Fibroblast of lung (primary cell): ENCODE measurements at regions not wholly inside any gene's neighbourhood (a gene's known extent, or its start where the extent isn't known, plus 50 kb on each side); places are given as distances from the start of the nearest gene placed in this dataset.

ENCODE experiments used
- DNase-seq, 2 donors: peaks; one replicate each; pipeline versions ENCODE4 v3.0.0 to v3.0.0-alpha.2; 2010; ENCODE audit warnings: low read depth in 2 of 2
- H2AFZ ChIP-seq: 2 replicates; pipeline ENCODE4 v1.5.1; 2012; ENCODE audit warnings: low read length, control low read depth, inconsistent platforms
- H3K27ac ChIP-seq: 2 replicates; pipeline ENCODE4 v1.5.1; 2011; ENCODE audit warnings: low read length, control low read depth; ENCODE audit not compliant: insufficient read depth
- H3K27me3 ChIP-seq: 2 replicates; pipeline ENCODE4 v1.5.1; 2011; ENCODE audit warnings: mild to moderate bottlenecking, low read length; ENCODE audit not compliant: control insufficient read depth, insufficient read depth
- H3K36me3 ChIP-seq: 2 replicates; pipeline ENCODE4 v1.5.1; 2011; ENCODE audit warnings: low read length; ENCODE audit not compliant: control insufficient read depth, insufficient read depth
- H3K4me1 ChIP-seq: 2 replicates; pipeline ENCODE4 v1.5.1; 2011; ENCODE audit warnings: low read length; ENCODE audit not compliant: control insufficient read depth, insufficient read depth; ENCODE audit errors: extremely low read depth
- H3K4me2 ChIP-seq: 2 replicates; pipeline ENCODE4 v1.5.1; 2011; ENCODE audit warnings: low read length, control low read depth; ENCODE audit not compliant: insufficient read depth; ENCODE audit errors: extremely low read depth
- H3K4me3 ChIP-seq, 4 experiments: fragments of 200-600 bp in 1 of 4; sonication (generic) in 1 of 4; replicated peaks in 1 of 4; 2 replicates each; pipeline ENCODE4 v1.5.1; 2011 to 2016; ENCODE audit warnings: low read length in 4 of 4, low read depth in 3 of 4, mild to moderate bottlenecking in 3 of 4, control low read depth in 2 of 4, inconsistent platforms in 1 of 4, mixed read lengths in 1 of 4; ENCODE audit not compliant: insufficient read depth in 1 of 4; ENCODE audit errors: control extremely low read depth in 1 of 4
- H3K79me2 ChIP-seq: 2 replicates; pipeline ENCODE4 v1.5.1; 2012; ENCODE audit warnings: mild to moderate bottlenecking, low read length, inconsistent platforms; ENCODE audit not compliant: control insufficient read depth, insufficient read depth
- H3K9ac ChIP-seq: 2 replicates; pipeline ENCODE4 v1.5.1; 2011; ENCODE audit warnings: mild to moderate bottlenecking, low read length, control low read depth; ENCODE audit not compliant: insufficient read depth
- H3K9me3 ChIP-seq: 2 replicates; pipeline ENCODE4 v1.5.1; 2012; ENCODE audit warnings: low read depth, low read length; ENCODE audit not compliant: control insufficient read depth, insufficient read depth
- H4K20me1 ChIP-seq: 2 replicates; pipeline ENCODE4 v1.5.1; 2011; ENCODE audit warnings: low read length; ENCODE audit not compliant: control insufficient read depth, insufficient read depth; ENCODE audit errors: extremely low read depth
- EZH2 ChIP-seq: IDR thresholded peaks from 2 replicates; pipeline ENCODE4 v1.5.1; 2012; ENCODE audit warnings: low read length, control low read depth, mild to moderate bottlenecking; ENCODE audit errors: missing control alignments
- TF ChIP-seq, protein P1 (sequence below), 2 donors: IDR thresholded peaks in 1 of 2; conservative IDR thresholded peaks in 1 of 2; 1 replicate in 1 of 2; 2 replicates in 1 of 2; pipeline ENCODE4 v1.5.1; 2011 to 2012; ENCODE audit warnings: low read length in 2 of 2, control low read depth in 1 of 2, inconsistent platforms in 1 of 2, low read depth in 1 of 2, mild to moderate bottlenecking in 1 of 2

DNA sequence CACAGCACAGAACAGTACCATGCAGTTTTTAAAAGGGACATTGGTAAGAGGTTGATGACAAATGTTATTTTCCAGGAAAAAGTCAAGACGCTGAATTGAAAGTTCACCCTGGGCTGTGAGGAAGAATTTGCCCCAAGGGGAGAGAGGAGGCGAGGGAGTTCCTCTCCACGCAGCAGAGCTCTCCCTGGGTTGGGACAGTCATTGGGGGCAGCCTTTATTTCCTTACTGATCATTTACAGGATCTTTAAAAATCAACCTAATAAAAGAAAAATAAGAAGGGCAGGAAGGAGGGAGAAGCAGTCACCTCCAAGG, 49.9 kb upstream of the WNT7B start:
- Histone ChIP-seq H3K27me3 (peaks cover 9% of the 10 kb centered on the region), H3K27ac (no peak overlapping the region), H3K4me1 (peaks cover 2% of the 10 kb centered on the region), H4K20me1 (no peaks in the 10 kb centered on the region), H3K79me2 (no peaks in the 10 kb centered on the region), H2AFZ (peak overlapping the region; percentile 62), H3K4me2 (peak overlapping the region; percentile 66), H3K4me3 (peak overlapping the region in 2 of 4 experiments; percentile 24 to 51), H3K9ac (peak overlapping the region; percentile 32), H3K36me3 (no peaks in the 10 kb centered on the region), H3K9me3 (no peaks in the 10 kb centered on the region)
- no peak for DNase-seq
- TF ChIP-seq, protein P1, sequence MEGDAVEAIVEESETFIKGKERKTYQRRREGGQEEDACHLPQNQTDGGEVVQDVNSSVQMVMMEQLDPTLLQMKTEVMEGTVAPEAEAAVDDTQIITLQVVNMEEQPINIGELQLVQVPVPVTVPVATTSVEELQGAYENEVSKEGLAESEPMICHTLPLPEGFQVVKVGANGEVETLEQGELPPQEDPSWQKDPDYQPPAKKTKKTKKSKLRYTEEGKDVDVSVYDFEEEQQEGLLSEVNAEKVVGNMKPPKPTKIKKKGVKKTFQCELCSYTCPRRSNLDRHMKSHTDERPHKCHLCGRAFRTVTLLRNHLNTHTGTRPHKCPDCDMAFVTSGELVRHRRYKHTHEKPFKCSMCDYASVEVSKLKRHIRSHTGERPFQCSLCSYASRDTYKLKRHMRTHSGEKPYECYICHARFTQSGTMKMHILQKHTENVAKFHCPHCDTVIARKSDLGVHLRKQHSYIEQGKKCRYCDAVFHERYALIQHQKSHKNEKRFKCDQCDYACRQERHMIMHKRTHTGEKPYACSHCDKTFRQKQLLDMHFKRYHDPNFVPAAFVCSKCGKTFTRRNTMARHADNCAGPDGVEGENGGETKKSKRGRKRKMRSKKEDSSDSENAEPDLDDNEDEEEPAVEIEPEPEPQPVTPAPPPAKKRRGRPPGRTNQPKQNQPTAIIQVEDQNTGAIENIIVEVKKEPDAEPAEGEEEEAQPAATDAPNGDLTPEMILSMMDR (conservative IDR thresholded peaks at IDR 0.05 in 1 of 2, IDR thresholded peaks at IDR 0.05 in 1 of 2; ENCODE audit: low read depth in 1 of 2, low read length in 2 of 2) = no peak
- no peak for TF ChIP-seq EZH2

DNA sequence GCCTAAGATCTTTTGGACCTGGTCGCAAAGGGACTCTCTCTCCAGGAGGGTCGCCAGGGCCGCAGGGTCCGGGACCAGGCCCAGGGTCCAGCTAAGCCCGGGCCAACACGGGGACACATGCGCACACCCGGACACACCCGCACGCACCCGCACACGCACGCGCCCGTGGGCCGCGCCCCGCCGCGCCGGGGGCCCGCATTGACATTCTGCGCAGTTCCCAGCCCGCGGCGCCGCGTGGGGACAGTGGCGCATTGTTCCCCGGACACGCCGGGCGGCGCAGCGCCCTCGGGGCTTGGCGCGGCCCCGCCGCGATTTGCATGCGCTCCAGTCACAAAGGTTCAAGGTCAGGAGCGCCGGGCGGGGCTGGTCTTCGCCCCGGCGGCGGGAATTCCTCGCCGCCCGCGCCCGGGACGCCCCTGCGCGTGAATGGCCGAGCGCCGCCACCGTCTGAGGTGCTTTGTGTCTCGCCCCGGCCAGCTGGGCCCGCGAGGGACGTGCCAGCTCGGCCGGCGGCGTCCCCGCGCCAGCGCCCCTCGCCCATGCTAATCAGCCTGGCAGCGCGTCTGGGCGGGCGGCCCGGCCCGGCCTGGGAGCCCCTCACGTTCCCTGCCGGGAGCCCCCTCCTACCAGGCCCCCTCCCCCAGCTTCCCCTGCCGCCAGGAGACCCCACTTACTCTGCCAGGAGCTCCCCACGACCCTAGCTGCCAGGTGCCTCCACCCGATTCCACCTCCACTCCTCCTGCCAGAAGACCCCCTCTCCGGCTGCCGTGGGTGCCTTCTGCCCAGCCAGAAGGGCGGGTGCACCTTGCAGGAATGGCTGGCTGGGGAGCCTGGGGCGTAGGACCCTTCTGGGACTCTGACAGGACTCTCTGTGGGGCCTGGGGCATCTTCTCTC, 50.5 kb upstream of the WNT7B start:
- Histone ChIP-seq H3K4me1 (peaks cover 2% of the 10 kb centered on the region), H2AFZ (peak overlapping the region; percentile 62), H3K79me2 (no peaks in the 10 kb centered on the region), H3K27me3 (peaks cover 9% of the 10 kb centered on the region), H3K9me3 (no peaks in the 10 kb centered on the region), H3K27ac (no peak overlapping the region), H3K9ac (peak overlapping the region; percentile 32), H3K36me3 (no peaks in the 10 kb centered on the region), H3K4me2 (peak overlapping the region; percentile 66), H3K4me3 (peak overlapping the region in 2 of 4 experiments; percentile 24 to 51), H4K20me1 (no peaks in the 10 kb centered on the region)
- DNase-seq = no peak
- TF ChIP-seq EZH2 = no peak
- TF ChIP-seq, protein P1 (conservative IDR thresholded peaks at IDR 0.05 in 1 of 2, IDR thresholded peaks at IDR 0.05 in 1 of 2; ENCODE audit: low read depth in 1 of 2, low read length in 2 of 2) = no peak

DNA sequence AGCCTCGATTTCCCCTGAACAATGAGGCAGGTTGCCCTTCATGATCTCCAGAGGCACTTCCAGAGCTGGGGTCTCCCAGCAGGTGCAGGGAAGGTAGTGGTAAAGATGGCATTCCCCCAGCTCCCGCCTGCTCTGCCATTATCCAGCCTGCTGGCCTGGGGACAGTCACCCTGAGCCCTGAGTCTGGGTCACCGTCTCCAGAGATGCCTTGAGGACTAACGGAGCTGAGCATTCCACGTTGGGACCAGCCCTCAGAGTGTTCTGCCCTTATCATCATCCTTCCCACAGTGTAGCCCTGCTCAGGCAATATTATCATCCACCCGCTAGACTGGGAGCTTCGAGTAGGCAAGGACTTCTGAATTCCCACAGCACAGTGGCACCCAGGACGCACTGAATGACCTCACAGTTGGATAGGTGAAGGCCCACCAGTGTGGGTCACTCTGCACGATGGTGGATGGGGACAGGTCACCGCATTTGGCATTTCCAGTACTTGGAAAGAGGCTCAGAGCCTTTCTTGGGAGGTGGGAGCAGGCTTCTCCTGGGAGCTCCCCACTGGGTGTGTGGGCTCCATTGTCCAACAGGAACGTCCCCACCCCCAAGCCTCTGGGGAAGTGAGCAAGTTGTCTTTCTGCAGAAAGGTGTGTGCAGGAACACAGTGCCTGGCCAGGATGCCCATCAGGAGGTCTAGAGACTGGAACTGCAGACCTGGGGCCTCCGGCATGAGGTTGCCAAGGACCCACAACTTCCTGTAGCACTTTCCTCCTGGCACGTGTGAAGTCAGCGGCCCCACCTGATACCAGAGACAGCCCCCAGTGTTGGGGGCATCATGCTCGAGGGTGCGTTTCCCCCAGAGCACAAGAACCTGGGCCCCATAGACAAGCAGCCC, 51.4 kb upstream of the WNT7B start:
- no peak for DNase-seq

More for the DNA sequence above, 51.4 kb upstream of the WNT7B start:
- no peaks in the 10 kb centered on the region for H3K36me3 ChIP-seq
- H3K9ac ChIP-seq = no peak overlapping the region
- H3K27me3 ChIP-seq = peaks cover 9% of the 10 kb centered on the region
- H2AFZ ChIP-seq = no peak overlapping the region
- H4K20me1 ChIP-seq = no peaks in the 10 kb centered on the region
- H3K27ac ChIP-seq = no peak overlapping the region
- peaks cover 2% of the 10 kb centered on the region for H3K4me1 ChIP-seq
- H3K4me3 ChIP-seq = no peak overlapping the region
- no peaks in the 10 kb centered on the region for H3K9me3 ChIP-seq
- TF ChIP-seq, protein P1 (conservative IDR thresholded peaks at IDR 0.05 in 1 of 2, IDR thresholded peaks at IDR 0.05 in 1 of 2; ENCODE audit: low read depth in 1 of 2, low read length in 2 of 2) = no peak
- TF ChIP-seq EZH2 = no peak
- H3K79me2 ChIP-seq = no peaks in the 10 kb centered on the region
- no peak overlapping the region for H3K4me2 ChIP-seq
